NCI-H446 treated with DMSO at 0.1 percent for 48 hours (cell line): ENCODE measurements at regions not wholly inside any gene's neighbourhood (a gene's known extent, or its start where the extent isn't known, plus 50 kb on each side); places are given as distances from the start of the nearest gene placed in this dataset.
"Not testable (repeated sequence)": the region's sequence is repeated elsewhere in the genome, so short reads cannot be mapped to it uniquely, and the experiment has no call there.

Source experiments
- DNase-seq: peaks from one replicate; lab custom pipeline; 2025; lab: John Stamatoyannopoulos, UW

GRCh38 chr5:100641833-100642232 lies 106.7 kb downstream of the FAM174A start:
- DNase-seq: no peak

- no peak for DNase-seq
Observed at GRCh38 chr5:100643473-100643872, 108.3 kb downstream of the FAM174A start.

- no peak for DNase-seq
Observed at GRCh38 chr5:100644185-100644584, 109.0 kb downstream of the FAM174A start.

- no peak for DNase-seq
Observed at GRCh38 chr5:100644776-100645175, 109.6 kb downstream of the FAM174A start.

GRCh38 chr5:100646011-100646410 lies 110.8 kb downstream of the FAM174A start:
- no peak for DNase-seq

GRCh38 chr5:100646691-100647090 lies 111.5 kb downstream of the FAM174A start:
- DNase-seq: no peak

GRCh38 chr5:100647461-100648230 lies 112.5 kb downstream of the FAM174A start:
- no peak for DNase-seq

- no peak for DNase-seq
Observed at GRCh38 chr5:100654895-100655294, 119.7 kb downstream of the FAM174A start.

GRCh38 chr5:100656771-100657170 lies 121.6 kb downstream of the FAM174A start:
- DNase-seq: not testable (repeated sequence)

- no peak for DNase-seq
Observed at GRCh38 chr5:100659080-100659795, 124.1 kb downstream of the FAM174A start.

- DNase-seq: no peak
Observed at GRCh38 chr5:100664140-100664539, 129.0 kb downstream of the FAM174A start.

- no peak for DNase-seq
Observed at GRCh38 chr5:100667161-100667630, 132.0 kb downstream of the FAM174A start.

- no peak for DNase-seq
Observed at GRCh38 chr5:100668511-100668910, 133.3 kb downstream of the FAM174A start.

- DNase-seq: peak; percentile 89
Observed at GRCh38 chr5:100676817-100677631, 141.8 kb downstream of the FAM174A start.

- no peak for DNase-seq
Observed at GRCh38 chr5:100682625-100683024, 147.5 kb downstream of the FAM174A start.

- DNase-seq: no peak
Observed at GRCh38 chr5:100683881-100684280, 148.7 kb downstream of the FAM174A start.

GRCh38 chr5:100685122-100685521 lies 149.9 kb downstream of the FAM174A start:
- DNase-seq: not testable (repeated sequence)

GRCh38 chr5:100688834-100689233 lies 153.7 kb downstream of the FAM174A start:
- DNase-seq: not testable (repeated sequence)

- no peak for DNase-seq
Observed at GRCh38 chr5:100690036-100690560, 154.9 kb downstream of the FAM174A start.

GRCh38 chr5:100691085-100691484 lies 155.9 kb downstream of the FAM174A start:
- no peak for DNase-seq

- DNase-seq: no peak
Observed at GRCh38 chr5:100691548-100691947, 156.4 kb downstream of the FAM174A start.

- DNase-seq: no peak
Observed at GRCh38 chr5:100693481-100693880, 158.3 kb downstream of the FAM174A start.
